CD14-positive monocyte (primary cell): ENCODE measurements at regions not wholly inside any gene's neighbourhood (a gene's known extent, or its start where the extent isn't known, plus 50 kb on each side); places are given as distances from the start of the nearest gene placed in this dataset.
"Not testable (repeated sequence)": the region's sequence is repeated elsewhere in the genome, so short reads cannot be mapped to it uniquely, and the experiment has no call there.

Source experiments
- DNase-seq, 3 donors: peaks; one replicate each; pipeline ENCODE4 v3.0.0-alpha.2; 2011 to 2022
- H2AFZ ChIP-seq: 2 replicates; pipeline ENCODE4 v1.6.0; 2012; ENCODE audit warnings: mild to moderate bottlenecking, low read depth, low read length, inconsistent platforms; ENCODE audit not compliant: insufficient read depth, poor library complexity, severe bottlenecking
- H3K27ac ChIP-seq, 2 donors: 1 replicate in 1 of 2; 2 replicates in 1 of 2; pipeline ENCODE4 v1.5.1; 2012 to 2013; ENCODE audit warnings: low read length in 2 of 2, control low read depth in 1 of 2, inconsistent platforms in 1 of 2, low read depth in 1 of 2, mild to moderate bottlenecking in 1 of 2
- H3K27me3 ChIP-seq, 2 donors: one replicate each; pipeline versions ENCODE4 v1.6.0 to v1.6.1; 2011 to 2013; ENCODE audit warnings: low read length in 2 of 2; ENCODE audit not compliant: control insufficient read depth in 2 of 2, insufficient read depth in 2 of 2
- H3K36me3 ChIP-seq, 2 donors: replicated peaks in 1 of 2; 1 replicate in 1 of 2; 2 replicates in 1 of 2; pipeline versions ENCODE4 v1.5.1 to v1.6.1; 2012 to 2013; ENCODE audit warnings: low read length in 2 of 2, control low read depth in 1 of 2, inconsistent platforms in 1 of 2, mild to moderate bottlenecking in 1 of 2; ENCODE audit not compliant: insufficient read depth in 2 of 2, control insufficient read depth in 1 of 2
- H3K4me1 ChIP-seq, 2 donors: 1 replicate in 1 of 2; 2 replicates in 1 of 2; pipeline versions ENCODE4 v1.5.1 to v1.6.1; 2012 to 2013; ENCODE audit warnings: low read length in 2 of 2, control low read depth in 1 of 2, inconsistent platforms in 1 of 2, mild to moderate bottlenecking in 1 of 2, moderate library complexity in 1 of 2; ENCODE audit not compliant: insufficient read depth in 2 of 2, control insufficient read depth in 1 of 2
- H3K4me2 ChIP-seq: replicated peaks from 2 replicates; pipeline ENCODE3; 2012; ENCODE audit warnings: low read length, moderate library complexity, mild to moderate bottlenecking; ENCODE audit not compliant: poor library complexity, severe bottlenecking; ENCODE audit errors: extremely low read depth
- H3K4me3 ChIP-seq, 3 experiments: fragments of 200-600 bp in 1 of 3; sonication (generic) in 1 of 3; replicated peaks in 1 of 3; 1 replicate in 2 of 3; 2 replicates in 1 of 3; pipeline ENCODE4 v1.5.1; 2011 to 2013; ENCODE audit warnings: low read length in 3 of 3, mild to moderate bottlenecking in 3 of 3, control low read depth in 2 of 3, low read depth in 2 of 3, inconsistent platforms in 1 of 3, moderate library complexity in 1 of 3
- H3K79me2 ChIP-seq: 2 replicates; pipeline ENCODE4 v1.6.0; 2012; ENCODE audit warnings: mild to moderate bottlenecking, control low read depth, inconsistent platforms, low read length, moderate library complexity; ENCODE audit not compliant: insufficient read depth
- H3K9ac ChIP-seq: 2 replicates; pipeline ENCODE4 v1.6.0; 2017; ENCODE audit warnings: low read length, mild to moderate bottlenecking; ENCODE audit not compliant: insufficient read depth, poor library complexity, severe bottlenecking
- H3K9me3 ChIP-seq, 2 donors: replicated peaks in 1 of 2; 1 replicate in 1 of 2; 2 replicates in 1 of 2; pipeline versions ENCODE4 v1.5.1 to v1.6.1; 2012 to 2013; ENCODE audit warnings: low read length in 2 of 2, control low read depth in 1 of 2; ENCODE audit not compliant: control insufficient read depth in 1 of 2, insufficient read depth in 1 of 2
- H4K20me1 ChIP-seq: 2 replicates; pipeline ENCODE4 v1.6.0; 2012; ENCODE audit warnings: mild to moderate bottlenecking, low read length, control low read depth, moderate library complexity; ENCODE audit not compliant: insufficient read depth
- H3K27ac Mint-ChIP-seq, 7 donors: one replicate each; pipeline ENCODE4 v1.8.0; 2020; ENCODE audit warnings: mild to moderate bottlenecking in 7 of 7, mixed read lengths in 7 of 7, moderate library complexity in 6 of 7, inconsistent platforms in 2 of 7
- H3K27me3 Mint-ChIP-seq, 3 donors: one replicate each; pipeline ENCODE4 v1.8.0; 2021 to 2022; ENCODE audit warnings: low read depth in 3 of 3, mild to moderate bottlenecking in 3 of 3, mixed read lengths in 3 of 3, moderate library complexity in 3 of 3, inconsistent platforms in 1 of 3
- H3K36me3 Mint-ChIP-seq, 2 donors: one replicate each; pipeline ENCODE4 v1.8.0; 2020; ENCODE audit warnings: mixed read lengths in 2 of 2, inconsistent platforms in 1 of 2, mild to moderate bottlenecking in 1 of 2
- H3K4me1 Mint-ChIP-seq: one replicate; pipeline ENCODE4 v1.8.0; 2020; ENCODE audit warnings: mild to moderate bottlenecking, mixed read lengths
- H3K4me3 Mint-ChIP-seq, 2 donors: one replicate each; pipeline ENCODE4 v1.8.0; 2020; ENCODE audit warnings: mild to moderate bottlenecking in 2 of 2, mixed read lengths in 2 of 2, moderate library complexity in 1 of 2
- H3K9me3 Mint-ChIP-seq, 7 donors: one replicate each; pipeline ENCODE4 v1.8.0; 2020 to 2022; ENCODE audit warnings: mixed read lengths in 7 of 7, mild to moderate bottlenecking in 6 of 7, moderate library complexity in 6 of 7, inconsistent platforms in 2 of 7
- WGBS: methylation state at CpG from one replicate; pipeline ENCODE4 v1.1.5; 2013; ENCODE audit warnings: missing lambda C conversion rate; ENCODE audit not compliant: insufficient coverage; 5-methylcytosine and 5-hydroxymethylcytosine counted together
- intact Hi-C, 2 donors: fragments of 100-400 bp; cut with micrococcal nuclease; formaldehyde crosslinking; loops; one replicate each; pipeline versions ENCODE4 v1.15.0 to v1.15.1; 2023
- TF ChIP-seq, protein P1 (sequence below): fragments of 200-600 bp; IDR thresholded peaks from one replicate; pipeline ENCODE4 v1.8.0; 2022; ENCODE audit warnings: antibody characterized with exemption, mild to moderate bottlenecking

- no peaks in the 10 kb centered on the region for H3K4me1 Mint-ChIP-seq
- no peaks in the 10 kb centered on the region for H3K27me3 ChIP-seq
- TF ChIP-seq, protein P1, sequence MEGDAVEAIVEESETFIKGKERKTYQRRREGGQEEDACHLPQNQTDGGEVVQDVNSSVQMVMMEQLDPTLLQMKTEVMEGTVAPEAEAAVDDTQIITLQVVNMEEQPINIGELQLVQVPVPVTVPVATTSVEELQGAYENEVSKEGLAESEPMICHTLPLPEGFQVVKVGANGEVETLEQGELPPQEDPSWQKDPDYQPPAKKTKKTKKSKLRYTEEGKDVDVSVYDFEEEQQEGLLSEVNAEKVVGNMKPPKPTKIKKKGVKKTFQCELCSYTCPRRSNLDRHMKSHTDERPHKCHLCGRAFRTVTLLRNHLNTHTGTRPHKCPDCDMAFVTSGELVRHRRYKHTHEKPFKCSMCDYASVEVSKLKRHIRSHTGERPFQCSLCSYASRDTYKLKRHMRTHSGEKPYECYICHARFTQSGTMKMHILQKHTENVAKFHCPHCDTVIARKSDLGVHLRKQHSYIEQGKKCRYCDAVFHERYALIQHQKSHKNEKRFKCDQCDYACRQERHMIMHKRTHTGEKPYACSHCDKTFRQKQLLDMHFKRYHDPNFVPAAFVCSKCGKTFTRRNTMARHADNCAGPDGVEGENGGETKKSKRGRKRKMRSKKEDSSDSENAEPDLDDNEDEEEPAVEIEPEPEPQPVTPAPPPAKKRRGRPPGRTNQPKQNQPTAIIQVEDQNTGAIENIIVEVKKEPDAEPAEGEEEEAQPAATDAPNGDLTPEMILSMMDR = no peak
- WGBS = 100% methylated on average over 3 of the region's 5 CpGs
- no peaks in the 10 kb centered on the region for H3K9me3 Mint-ChIP-seq
- peaks cover 0 to 5% (median 5%) of the 10 kb centered on the region in 3 donors for H3K27me3 Mint-ChIP-seq
- H3K36me3 ChIP-seq = no peaks in the 10 kb centered on the region
- intact Hi-C loops = no loop called here
- no peaks in the 10 kb centered on the region for H3K79me2 ChIP-seq
- no peak overlapping the region for H3K27ac ChIP-seq
- H3K9ac ChIP-seq = no peak overlapping the region
- no peak overlapping the region for H3K4me3 Mint-ChIP-seq
- H4K20me1 ChIP-seq = no peaks in the 10 kb centered on the region
- H3K36me3 Mint-ChIP-seq = no peaks in the 10 kb centered on the region
- H2AFZ ChIP-seq = no peak overlapping the region
- H3K9me3 ChIP-seq = no peaks in the 10 kb centered on the region
- no peak overlapping the region for H3K4me3 ChIP-seq
- no peak for DNase-seq
- H3K4me1 ChIP-seq = no peaks in the 10 kb centered on the region
- no peak overlapping the region for H3K4me2 ChIP-seq
- no peak overlapping the region for H3K27ac Mint-ChIP-seq
Observed at GRCh38 chr4:71216316-71216959, 122.4 kb upstream of the SLC4A4 start.

DNA sequence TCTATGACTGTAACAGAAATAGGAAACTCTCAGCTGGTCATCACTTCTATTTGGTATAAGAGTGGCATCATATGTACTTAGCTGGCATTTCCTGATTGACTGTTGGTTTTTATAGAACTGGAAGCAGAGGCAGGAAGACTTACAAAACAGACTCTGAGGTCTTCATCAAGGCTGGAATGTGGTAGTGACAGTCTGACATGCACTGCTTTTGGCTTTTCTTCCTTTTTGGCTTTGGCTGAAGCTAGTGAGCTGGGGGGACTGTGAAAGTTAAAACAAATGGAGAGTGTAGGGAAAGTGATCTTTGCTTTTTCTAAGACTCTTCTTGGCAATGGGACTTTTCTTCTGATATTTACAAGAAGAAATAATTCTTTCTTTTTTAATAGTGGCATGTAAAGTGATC lies 121.1 kb upstream of the SLC4A4 start:
- intact Hi-C loops = no loop called here
- Mint-ChIP-seq H3K4me3 (no peak overlapping the region), H3K9me3 (no peaks in the 10 kb centered on the region), H3K4me1 (no peaks in the 10 kb centered on the region), H3K36me3 (no peaks in the 10 kb centered on the region), H3K27ac (no peak overlapping the region), H3K27me3 (peaks cover 0 to 7% (median 5%) of the 10 kb centered on the region in 3 donors)
- Histone ChIP-seq H3K27ac (no peak overlapping the region), H3K36me3 (no peaks in the 10 kb centered on the region), H3K4me1 (no peaks in the 10 kb centered on the region), H3K9me3 (no peaks in the 10 kb centered on the region), H3K9ac (no peak overlapping the region), H3K79me2 (no peaks in the 10 kb centered on the region), H4K20me1 (no peaks in the 10 kb centered on the region), H2AFZ (no peak overlapping the region), H3K4me2 (no peak overlapping the region), H3K4me3 (no peak overlapping the region), H3K27me3 (no peaks in the 10 kb centered on the region)
- TF ChIP-seq, protein P1 = no peak
- no peak for DNase-seq

- DNase-seq, H3K4me1 ChIP-seq, H3K27me3 ChIP-seq, H3K36me3 ChIP-seq, H3K4me1 Mint-ChIP-seq, H3K4me3 ChIP-seq, H3K36me3 Mint-ChIP-seq, H3K9me3 ChIP-seq, H3K9ac ChIP-seq, H2AFZ ChIP-seq, H3K9me3 Mint-ChIP-seq, intact Hi-C loops, H3K79me2 ChIP-seq, H4K20me1 ChIP-seq, H3K4me3 Mint-ChIP-seq, H3K27me3 Mint-ChIP-seq, H3K4me2 ChIP-seq, H3K27ac Mint-ChIP-seq, H3K27ac ChIP-seq: not testable (repeated sequence)
- 100% methylated on average over 1 of the region's 4 CpGs for WGBS
Observed at GRCh38 chr4:71220848-71221247, 118.0 kb upstream of the SLC4A4 start.
